ENCODE measurements at regions not wholly inside any gene's neighbourhood (a gene's known extent, or its start where the extent isn't known, plus 50 kb on each side); places are given as distances from the start of the nearest gene placed in this dataset.

- FAIRE-seq: no peak
- Histone ChIP-seq H3K27me3 (ENCODE audit: control insufficient read depth in 2 of 2, insufficient read depth in 2 of 2, low read length in 2 of 2) (no peaks in the 10 kb centered on the region), H3K4me1 (ENCODE audit: control insufficient read depth, extremely low read depth, insufficient read depth, low read length) (no peaks in the 10 kb centered on the region), H3K9ac (replicated peaks; ENCODE audit: extremely low read depth, insufficient read depth, low read length) (no peak overlapping the region), H3K79me2 (ENCODE audit: control insufficient read depth, insufficient read depth, low read length) (no peaks in the 10 kb centered on the region), H4K20me1 (replicated peaks; ENCODE audit: control insufficient read depth, extremely low read depth, insufficient read depth, low read length) (no peaks in the 10 kb centered on the region), H3K9me3 (replicated peaks; ENCODE audit: control insufficient read depth, insufficient read depth, low read length) (no peaks in the 10 kb centered on the region), H3K27ac (ENCODE audit: insufficient read depth, low read depth, low read length) (no peak overlapping the region), H3K36me3 (ENCODE audit: control insufficient read depth in 2 of 2, extremely low read depth in 1 of 2, insufficient read depth in 2 of 2, low read length in 2 of 2) (no peaks in the 10 kb centered on the region), H3K4me2 (ENCODE audit: insufficient read depth, low read length) (no peak overlapping the region), H3K4me3 (replicated peaks in 1 of 3; ENCODE audit: insufficient read depth in 1 of 3, low read depth in 1 of 3, low read length in 3 of 3) (no peak overlapping the region), H2AFZ (ENCODE audit: low read depth, low read length) (no peak overlapping the region), H3K9me1 (replicated peaks; ENCODE audit: control insufficient read depth, extremely low read depth, insufficient read depth, low read length) (no peaks in the 10 kb centered on the region)
- DNase-seq (ENCODE audit: low read depth, low spot score): no peak
- dilution Hi-C loops (cut with MboI; ENCODE audit: extremely low pct_ligation_motif_present, low sequenced_read_pairs) (no loop called here), intact Hi-C loops (cut with micrococcal nuclease) (no loop called here)
- BruUV-seq (replicated peaks): no TSS peak
- CTCF ChIA-PET: interaction anchor here (1.3 kb wide), 1 partner anchor 695 kb away, joined by 3 read pairs; no protein-coding TSS in a partner anchor
- no peak for TF ChIP-seq MYC (IDR thresholded peaks at IDR 0.05; ENCODE audit: low read depth, low read length)
- TF ChIP-seq POLR2A (IDR thresholded peaks at IDR 0.05; ENCODE audit: low read depth, low read length): no peak
- TF ChIP-seq FOS (IDR thresholded peaks at IDR 0.05; ENCODE audit: borderline replicate concordance, insufficient read depth, low read length): no peak
- no peak for TF ChIP-seq CTCF (IDR thresholded peaks at IDR 0.05; ENCODE audit: extremely low read depth in 1 of 2, insufficient read depth in 1 of 2, low read depth in 1 of 2, low read length in 2 of 2)
- TF ChIP-seq MAX (IDR thresholded peaks at IDR 0.05; ENCODE audit: insufficient read depth, insufficient read length): no peak
- TF ChIP-seq GATA2 (IDR thresholded peaks at IDR 0.05; ENCODE audit: insufficient read depth, insufficient read length, low read depth, low read length): no peak
- TF ChIP-seq JUN (IDR thresholded peaks at IDR 0.05; ENCODE audit: borderline replicate concordance, insufficient read depth, insufficient read length, low read depth): no peak
- no peak for TF ChIP-seq POLR2AphosphoS5 (IDR thresholded peaks at IDR 0.05; ENCODE audit: insufficient read depth, low read depth, low read length)
- TF ChIP-seq EZH2 (IDR thresholded peaks at IDR 0.05; ENCODE audit: borderline replicate concordance, low read depth, low read length, severe bottlenecking): no peak
- POLR2A ChIA-PET: no interaction called here
Observed at GRCh38 chr11:11722861-11723260, 101.1 kb upstream of the GALNT18 start.

Data from endothelial cell of umbilical vein (primary cell).